ENCODE measurements at regions not wholly inside any gene's neighbourhood (a gene's known extent, or its start where the extent isn't known, plus 50 kb on each side); places are given as distances from the start of the nearest gene placed in this dataset.

DNA sequence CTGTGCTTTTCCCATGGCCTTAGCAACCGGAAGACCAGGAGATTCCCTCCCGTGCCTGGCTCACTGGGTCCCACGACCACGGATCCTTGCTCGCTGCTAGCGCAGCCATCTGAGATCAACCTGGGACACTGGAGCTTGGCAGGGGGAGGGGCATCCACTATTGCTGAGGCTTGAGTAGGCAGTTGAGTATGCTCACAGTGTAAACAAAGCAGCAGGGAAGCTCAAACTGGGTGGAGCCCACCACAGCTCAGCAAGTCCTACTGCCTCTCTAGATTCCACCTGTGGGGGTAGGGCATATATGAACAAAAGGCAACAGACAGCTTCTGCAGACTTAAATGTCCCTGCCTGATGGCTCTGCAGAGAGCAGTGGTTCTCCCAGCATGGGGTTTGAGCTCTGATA, 697.0 kb downstream of the SORCS1 start:
- DNase-seq (no peak), ATAC-seq (no peak)
- Histone ChIP-seq H3K4me3 (no peak overlapping the region), H3K27me3 (no peaks in the 10 kb centered on the region), H3K4me1 (no peaks in the 10 kb centered on the region), H3K9me3 (no peaks in the 10 kb centered on the region), H3K36me3 (no peaks in the 10 kb centered on the region), H3K27ac (no peak overlapping the region)
- 80% methylated on average over 6 of the region's 6 CpGs for WGBS (ENCODE audit: insufficient coverage, low coverage, low lambda C conversion rate, missing lambda C conversion rate)
- intact Hi-C loops (cut with DNase I) = no loop called here
- TF ChIP-seq POLR2A (IDR thresholded peaks at IDR 0.05) = no peak
- TF ChIP-seq, protein P1, sequence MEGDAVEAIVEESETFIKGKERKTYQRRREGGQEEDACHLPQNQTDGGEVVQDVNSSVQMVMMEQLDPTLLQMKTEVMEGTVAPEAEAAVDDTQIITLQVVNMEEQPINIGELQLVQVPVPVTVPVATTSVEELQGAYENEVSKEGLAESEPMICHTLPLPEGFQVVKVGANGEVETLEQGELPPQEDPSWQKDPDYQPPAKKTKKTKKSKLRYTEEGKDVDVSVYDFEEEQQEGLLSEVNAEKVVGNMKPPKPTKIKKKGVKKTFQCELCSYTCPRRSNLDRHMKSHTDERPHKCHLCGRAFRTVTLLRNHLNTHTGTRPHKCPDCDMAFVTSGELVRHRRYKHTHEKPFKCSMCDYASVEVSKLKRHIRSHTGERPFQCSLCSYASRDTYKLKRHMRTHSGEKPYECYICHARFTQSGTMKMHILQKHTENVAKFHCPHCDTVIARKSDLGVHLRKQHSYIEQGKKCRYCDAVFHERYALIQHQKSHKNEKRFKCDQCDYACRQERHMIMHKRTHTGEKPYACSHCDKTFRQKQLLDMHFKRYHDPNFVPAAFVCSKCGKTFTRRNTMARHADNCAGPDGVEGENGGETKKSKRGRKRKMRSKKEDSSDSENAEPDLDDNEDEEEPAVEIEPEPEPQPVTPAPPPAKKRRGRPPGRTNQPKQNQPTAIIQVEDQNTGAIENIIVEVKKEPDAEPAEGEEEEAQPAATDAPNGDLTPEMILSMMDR (IDR thresholded peaks at IDR 0.05) = no peak

DNA sequence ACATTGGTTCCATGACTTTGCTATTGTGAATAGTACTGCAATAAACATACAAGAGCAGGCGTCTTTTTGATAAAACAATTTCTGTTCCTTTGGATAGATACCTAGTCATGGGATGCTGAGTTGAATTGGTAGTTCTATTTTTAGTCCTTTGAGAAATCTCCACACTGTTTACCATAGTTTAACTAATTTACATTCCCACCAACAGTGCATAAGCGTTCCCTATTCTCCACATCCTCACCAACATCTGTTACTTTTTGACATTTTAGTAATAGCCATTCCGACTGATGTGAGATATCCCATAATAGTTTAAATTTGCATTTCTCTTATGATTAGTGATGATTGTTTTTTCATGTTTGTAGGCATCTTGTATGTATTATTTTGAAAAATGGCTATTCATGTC, 707.0 kb downstream of the SORCS1 start:
- no peak overlapping the region for H3K27ac ChIP-seq
- TF ChIP-seq, protein P1 (IDR thresholded peaks at IDR 0.05) = no peak
- no peak for TF ChIP-seq POLR2A (IDR thresholded peaks at IDR 0.05)
- intact Hi-C loops (cut with DNase I) = no loop called here

DNA sequence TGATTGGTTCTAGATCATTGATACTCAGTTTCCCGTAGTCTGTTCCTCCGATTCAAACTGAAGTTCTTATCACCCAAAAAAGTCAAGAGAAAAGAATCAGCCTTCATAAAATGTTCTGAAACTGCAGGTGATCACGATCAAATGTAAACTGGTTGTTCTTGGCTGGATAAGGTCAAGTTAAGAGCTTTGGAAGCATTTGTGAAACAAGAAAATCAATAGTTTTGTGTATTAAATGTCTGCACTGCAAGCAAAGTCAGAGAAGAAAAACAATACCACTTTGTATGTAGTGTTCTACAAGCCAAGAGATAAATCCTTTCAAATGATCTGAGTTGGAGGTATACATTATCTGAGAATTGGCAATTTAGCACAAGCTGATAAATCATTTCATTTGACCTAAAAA, 710.3 kb downstream of the SORCS1 start:
- WGBS (ENCODE audit: insufficient coverage, low coverage, low lambda C conversion rate, missing lambda C conversion rate) = 45% methylated on average over 3 of the region's 3 CpGs
- Histone ChIP-seq H3K4me1 (no peaks in the 10 kb centered on the region), H3K27ac (no peak overlapping the region), H3K27me3 (no peaks in the 10 kb centered on the region), H3K9me3 (no peaks in the 10 kb centered on the region), H3K4me3 (no peak overlapping the region), H3K36me3 (no peaks in the 10 kb centered on the region)
- peak in 3 of 4 donors; percentile 50 to 76 (median 52) for ATAC-seq
- intact Hi-C loops (cut with DNase I) = no loop called here
- no peak for DNase-seq
- TF ChIP-seq POLR2A (IDR thresholded peaks at IDR 0.05) = no peak
- TF ChIP-seq, protein P1 (IDR thresholded peaks at IDR 0.05) = no peak

More for the DNA sequence above, 707.0 kb downstream of the SORCS1 start:
- Histone ChIP-seq H3K36me3 (no peaks in the 10 kb centered on the region), H3K9me3 (no peaks in the 10 kb centered on the region), H3K4me1 (no peaks in the 10 kb centered on the region), H3K4me3 (no peak overlapping the region), H3K27me3 (no peaks in the 10 kb centered on the region)
- DNase-seq = no peak
- no peak for ATAC-seq
- 73% methylated on average over 3 of the region's 3 CpGs for WGBS (ENCODE audit: insufficient coverage, low coverage, low lambda C conversion rate, missing lambda C conversion rate)

DNA sequence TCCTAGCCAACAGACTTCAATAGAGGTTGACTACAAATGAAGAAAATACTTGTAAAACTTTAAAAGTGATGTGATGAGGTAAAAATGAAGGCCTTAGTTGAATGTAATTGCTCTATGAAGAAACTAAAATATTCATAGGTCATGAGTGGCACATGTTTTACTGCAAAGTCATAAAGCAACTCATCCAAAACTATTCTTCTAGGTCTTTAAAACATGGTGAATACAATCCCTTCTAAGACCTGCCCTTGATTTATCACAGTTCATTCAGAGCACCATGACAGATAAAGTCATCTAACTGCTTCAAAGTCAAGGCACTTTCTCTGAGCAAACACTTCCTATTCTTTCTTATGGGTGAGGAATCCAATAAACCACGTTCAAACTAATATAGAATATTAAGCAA, 713.5 kb downstream of the SORCS1 start:
- DNase-seq = no peak
- WGBS (ENCODE audit: insufficient coverage, low coverage, low lambda C conversion rate, missing lambda C conversion rate) = 39% methylated on average over 1 of the region's 1 CpG
- intact Hi-C loops (cut with DNase I) = no loop called here
- Histone ChIP-seq H3K27me3 (no peaks in the 10 kb centered on the region), H3K4me3 (no peak overlapping the region), H3K36me3 (no peaks in the 10 kb centered on the region), H3K9me3 (no peaks in the 10 kb centered on the region), H3K4me1 (no peaks in the 10 kb centered on the region), H3K27ac (no peak overlapping the region)
- no peak for ATAC-seq
- no peak for TF ChIP-seq POLR2A (IDR thresholded peaks at IDR 0.05)
- TF ChIP-seq, protein P1 (IDR thresholded peaks at IDR 0.05) = no peak

DNA sequence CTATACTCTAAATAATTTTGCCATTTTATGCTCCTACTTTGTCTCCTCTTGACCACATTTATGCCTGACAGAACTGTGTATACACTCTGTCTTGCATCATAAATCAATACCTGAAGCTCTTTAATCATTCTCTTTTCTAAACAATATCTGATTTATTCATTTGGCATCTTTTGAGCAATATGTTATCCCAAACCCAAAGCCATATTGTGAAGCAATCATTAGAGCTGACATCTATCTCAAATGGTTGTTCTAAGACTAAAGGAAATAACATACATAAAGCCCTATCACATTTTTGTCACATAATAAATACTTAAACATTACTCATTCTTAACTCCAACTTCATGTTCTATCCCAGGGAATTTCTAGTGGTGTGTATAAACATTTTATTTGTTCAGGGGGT, 717.6 kb downstream of the SORCS1 start:
- TF ChIP-seq, protein P1 (IDR thresholded peaks at IDR 0.05) = no peak
- no peak for TF ChIP-seq POLR2A (IDR thresholded peaks at IDR 0.05)
- H3K4me3 ChIP-seq = no peak overlapping the region
- intact Hi-C loops (cut with DNase I) = no loop called here
- H3K4me1 ChIP-seq = no peaks in the 10 kb centered on the region
- H3K27ac ChIP-seq = no peak overlapping the region
- no peaks in the 10 kb centered on the region for H3K9me3 ChIP-seq
- H3K27me3 ChIP-seq = no peaks in the 10 kb centered on the region
- ATAC-seq (no peak), DNase-seq (no peak)
- H3K36me3 ChIP-seq = no peaks in the 10 kb centered on the region

Data from right lobe of liver (tissue), 6 donors.